HG02885 (cell line): ENCODE measurements at regions not wholly inside any gene's neighbourhood (a gene's known extent, or its start where the extent isn't known, plus 50 kb on each side); places are given as distances from the start of the nearest gene placed in this dataset.

ENCODE experiments used
- ATAC-seq: cut with Tn5 transposase; IDR thresholded peaks from one replicate; pipeline ENCODE4 v1.9.1; 2021; ENCODE audit warnings: mild to moderate bottlenecking; ENCODE audit not compliant: unreplicated experiment, poor library complexity

DNA sequence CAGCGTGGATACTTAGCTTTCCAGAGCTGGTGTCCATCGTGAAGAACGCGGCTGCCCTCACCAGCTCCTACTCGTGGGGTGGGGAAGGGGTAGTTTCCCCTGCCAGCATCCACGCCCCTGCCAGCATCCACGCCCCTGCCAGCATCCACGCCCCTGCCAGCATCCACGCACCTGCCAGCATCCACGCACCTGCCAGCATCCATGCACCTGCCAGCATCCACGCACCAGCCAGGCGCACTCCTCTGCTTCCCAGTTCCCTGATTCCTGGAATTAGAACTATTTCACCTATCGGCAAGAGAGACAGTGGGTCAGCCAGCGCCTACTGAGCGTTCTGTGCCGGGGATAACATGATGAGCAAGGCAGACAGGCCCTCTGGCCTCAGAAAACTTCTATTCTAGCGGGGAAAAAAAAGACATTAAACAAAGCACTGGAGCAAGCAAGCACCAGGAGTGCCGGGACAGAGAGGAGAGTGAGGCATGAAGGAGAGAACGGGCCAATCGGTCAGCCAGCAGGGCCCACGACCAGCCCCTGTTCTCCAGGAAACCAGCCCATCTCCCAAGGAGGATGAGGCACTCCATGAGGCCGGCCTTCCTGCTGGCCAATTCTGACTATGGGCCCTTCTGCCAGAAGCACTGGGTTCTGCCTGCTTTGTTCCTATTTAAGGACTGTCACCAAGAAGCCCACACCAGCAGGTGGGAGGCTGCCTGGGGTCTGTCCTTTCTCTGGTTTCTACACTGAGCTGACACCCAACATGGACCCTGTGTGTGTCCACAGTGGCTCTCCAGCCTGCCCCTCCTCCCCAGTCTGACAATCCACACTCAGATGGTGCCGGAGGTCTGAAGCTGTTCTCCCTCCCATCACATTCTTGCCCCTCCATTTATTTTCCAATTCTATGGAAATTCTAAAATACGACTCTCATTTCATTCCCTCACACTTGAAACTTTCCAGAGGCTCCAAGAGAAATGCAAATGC is 78.4 kb upstream of the SALL3 start:
- ATAC-seq: no peak

DNA sequence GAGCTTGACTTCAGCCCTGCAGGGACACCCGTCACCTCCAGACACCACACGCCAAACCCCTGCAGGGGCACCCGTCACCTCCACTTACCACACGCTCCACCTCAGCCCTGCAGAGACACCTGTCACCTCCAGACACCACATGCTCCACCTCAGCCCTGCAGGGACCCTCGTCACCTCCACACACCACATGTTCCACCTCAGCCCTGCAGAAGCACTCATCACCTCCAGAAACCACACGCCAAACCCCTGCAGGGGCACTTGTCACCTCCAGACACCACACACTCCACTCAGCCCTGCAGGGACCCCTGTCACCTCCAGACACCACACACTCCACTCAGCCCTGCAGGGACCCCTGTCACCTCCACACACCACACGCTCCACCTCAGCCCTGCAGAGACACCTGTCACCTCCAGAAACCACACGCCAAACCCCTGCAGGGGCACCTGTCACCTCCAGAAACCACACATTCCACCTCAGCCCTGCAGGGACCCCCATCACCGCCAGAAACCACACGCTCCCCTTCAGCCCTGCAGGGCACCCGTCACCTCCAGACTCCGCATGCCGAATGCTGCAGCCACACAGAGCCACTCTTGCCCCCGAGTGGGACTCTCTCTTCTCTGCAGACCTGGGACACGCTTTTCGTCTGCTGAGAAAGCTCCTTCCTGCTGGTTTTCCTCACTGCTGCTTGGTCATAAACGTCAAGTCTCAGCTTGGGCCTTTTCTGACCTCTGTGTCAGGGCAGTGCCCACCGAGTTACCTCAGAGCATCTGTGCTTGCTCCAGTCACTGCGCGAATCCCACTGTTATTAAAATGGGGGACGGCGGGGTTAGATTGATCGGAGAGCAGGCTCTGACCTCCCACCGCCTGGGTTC is 77.5 kb upstream of the SALL3 start:
- ATAC-seq: no peak

DNA sequence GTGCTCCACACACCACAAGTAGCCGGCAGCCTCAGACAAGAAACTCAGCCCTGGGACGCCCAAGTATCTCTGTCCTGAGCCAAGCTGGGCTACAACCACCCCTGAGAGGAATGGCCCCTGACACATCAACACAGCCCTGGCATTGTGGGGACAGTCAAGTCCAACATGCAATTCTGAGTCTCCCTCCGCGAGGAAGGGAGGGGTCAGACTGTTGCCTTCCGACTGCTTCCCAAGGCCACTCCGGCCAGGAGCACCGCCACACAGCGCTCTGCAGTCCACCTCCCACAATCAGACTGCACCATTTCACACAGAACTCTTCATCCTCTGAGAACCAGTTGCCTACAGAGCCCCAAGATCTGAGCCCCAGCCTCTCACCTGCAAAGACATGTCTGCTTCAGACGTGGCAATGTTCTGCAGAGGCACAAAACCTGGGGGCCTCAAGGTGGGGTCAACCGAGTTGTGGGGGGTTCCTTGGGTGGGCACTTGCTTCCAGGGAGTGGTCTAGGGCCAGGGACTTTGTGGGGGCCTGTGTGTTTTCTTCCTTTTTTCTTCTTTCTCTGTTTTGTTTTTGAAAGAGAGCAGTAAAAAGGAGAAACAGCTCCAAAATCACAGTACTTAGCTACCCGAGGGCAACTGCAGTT is 76.7 kb upstream of the SALL3 start:
- no peak for ATAC-seq

DNA sequence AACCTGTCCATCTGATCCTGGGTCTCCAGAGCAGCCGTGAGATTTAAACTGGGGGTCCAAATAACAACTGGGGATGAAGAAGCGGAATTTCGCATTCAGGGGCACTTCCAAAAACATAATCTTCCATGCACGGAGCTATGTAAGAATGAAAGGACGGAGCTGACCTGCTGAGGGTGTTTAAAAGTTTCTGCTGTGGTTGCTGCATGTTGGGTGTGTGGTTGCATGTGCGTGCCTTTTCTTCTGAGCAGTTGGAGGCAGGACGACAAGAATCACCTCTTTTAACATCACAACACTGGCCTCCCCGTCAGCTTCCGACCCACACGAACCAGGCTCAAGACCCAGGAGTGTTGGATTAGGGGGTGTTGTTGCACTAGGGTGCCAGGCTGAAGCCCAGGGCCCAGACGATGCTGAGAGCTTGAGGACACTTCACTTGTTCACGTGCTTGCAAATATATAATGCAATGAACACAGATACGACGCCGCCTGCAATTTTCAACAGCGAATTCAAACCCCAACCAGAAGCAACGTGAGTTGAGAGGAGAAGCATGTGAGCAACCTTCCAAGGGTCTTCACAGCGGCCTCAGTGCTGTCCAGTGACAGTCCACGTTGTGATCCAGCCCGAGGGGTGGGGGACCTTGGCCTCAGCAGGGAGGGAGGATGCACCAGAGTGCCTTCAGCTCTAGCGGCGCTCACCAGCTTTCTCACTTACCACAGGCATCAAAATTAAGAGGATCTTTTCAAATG is 76.0 kb upstream of the SALL3 start:
- no peak for ATAC-seq

DNA sequence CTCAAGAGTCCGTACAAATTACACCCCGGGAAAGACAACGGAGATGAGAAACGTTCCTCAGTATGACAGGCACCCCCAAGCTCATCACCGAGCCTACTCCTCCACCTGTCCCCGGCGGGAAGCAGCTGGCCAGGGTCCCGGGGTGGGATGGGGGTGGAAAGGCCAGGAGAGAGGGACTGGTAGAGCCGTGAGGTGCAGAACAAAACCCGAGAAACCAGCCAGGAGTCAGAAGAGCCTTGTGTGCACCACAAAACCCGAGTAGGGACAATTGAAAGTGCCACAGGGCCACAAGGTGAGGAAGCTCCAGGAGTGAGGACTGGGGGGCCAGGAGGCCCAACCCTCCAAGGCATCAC is 75.5 kb upstream of the SALL3 start:
- ATAC-seq: no peak

DNA sequence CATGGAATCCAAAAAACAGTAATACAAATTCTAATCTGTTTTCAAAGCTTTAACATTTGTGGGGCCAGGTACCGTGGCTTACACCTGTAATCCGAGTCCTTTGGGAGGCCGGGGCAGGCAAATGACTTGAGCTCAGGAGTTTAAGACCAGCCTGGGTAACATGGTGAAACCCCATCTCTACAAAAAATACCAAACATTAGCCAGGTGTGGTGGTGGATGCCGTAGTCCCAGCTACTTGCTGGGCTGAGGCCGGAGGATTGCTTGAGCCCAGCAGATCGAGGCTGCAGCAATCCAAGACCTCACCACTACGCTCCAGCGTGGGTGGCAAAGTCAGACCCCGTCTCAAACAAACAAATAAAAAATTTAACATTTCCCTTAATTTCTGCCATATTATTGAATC is 74.3 kb upstream of the SALL3 start:
- ATAC-seq: no peak

DNA sequence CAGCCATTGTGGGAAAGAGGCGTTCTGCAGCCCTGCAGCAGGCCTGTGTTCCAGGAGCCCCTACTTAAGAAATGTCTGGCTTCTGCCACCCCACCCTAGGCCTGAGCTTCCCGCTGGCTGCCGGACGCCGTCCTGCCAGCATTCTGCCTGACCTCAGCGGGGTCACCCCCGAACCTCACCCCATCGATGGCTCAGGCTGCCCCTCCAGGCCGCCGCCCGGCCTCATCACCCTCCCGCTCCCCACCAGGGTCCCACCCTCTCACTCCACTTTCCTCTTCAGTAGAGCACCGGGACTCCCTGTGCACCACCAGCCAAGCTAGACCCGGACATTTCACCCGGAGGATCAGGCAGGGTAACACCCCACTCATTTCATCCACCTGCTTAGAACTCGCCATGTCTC is 73.6 kb upstream of the SALL3 start:
- no peak for ATAC-seq

DNA sequence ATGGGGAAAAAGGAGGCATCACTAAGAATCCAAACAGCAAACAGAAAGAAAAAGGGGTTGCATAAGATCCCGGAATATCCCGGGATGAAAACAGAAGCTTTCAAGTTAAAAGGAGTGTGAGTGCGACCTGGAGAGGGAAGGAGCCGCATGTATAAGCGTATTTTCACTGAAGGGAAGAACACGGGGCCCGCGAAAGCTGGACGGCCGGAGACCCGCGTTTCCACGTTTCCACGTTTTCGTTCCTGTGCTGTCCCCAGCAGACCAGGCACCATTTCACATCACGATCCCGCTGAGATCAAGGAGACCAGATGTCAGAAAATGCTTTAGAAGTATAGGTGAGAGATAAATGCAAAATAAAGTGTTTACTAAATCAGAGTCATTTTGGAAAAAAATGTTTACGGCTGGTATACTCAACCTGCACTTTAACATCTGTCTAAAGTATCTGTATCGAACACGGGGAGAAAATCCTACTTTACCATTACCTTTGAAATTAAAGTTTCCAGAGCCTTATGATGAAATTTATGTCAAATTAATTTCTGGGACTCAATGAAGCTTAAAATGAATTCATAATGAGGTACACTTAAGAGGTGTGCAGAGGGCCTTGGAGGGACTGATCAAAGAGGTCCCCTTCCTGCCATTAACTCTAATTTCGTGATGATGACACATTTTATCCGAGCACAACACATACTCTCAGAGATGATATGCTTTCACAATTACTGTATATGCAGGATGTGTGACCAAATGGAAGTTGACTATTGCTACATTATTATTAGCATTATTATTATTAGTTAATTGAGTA is 71.0 kb upstream of the SALL3 start:
- ATAC-seq: no peak

DNA sequence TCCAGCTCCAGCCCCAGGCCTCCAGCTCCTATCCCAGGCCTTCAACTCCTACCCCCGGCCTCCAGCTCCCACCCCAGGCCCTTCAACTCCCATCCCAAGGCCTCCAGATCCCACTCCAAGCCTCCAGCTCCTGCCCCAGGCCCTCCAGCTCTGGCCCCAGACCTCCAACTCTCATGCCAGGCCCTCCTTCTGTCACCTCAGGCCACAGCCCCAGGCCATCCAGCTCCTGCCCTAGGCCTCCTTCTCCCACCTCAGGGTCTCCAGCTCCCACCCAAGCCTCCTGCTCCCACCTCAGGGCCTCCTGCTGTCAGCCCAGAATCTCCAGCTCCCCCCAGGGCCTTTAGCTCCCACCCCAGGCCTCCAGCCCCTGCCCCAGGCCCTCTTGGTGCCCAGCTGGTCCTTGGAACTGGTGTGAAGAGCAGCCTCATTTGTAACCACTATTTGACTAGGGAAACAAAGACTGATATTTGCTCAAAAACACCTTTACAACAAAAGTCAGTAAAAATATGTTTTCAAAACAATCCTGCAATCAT is 67.8 kb upstream of the SALL3 start:
- no peak for ATAC-seq

DNA sequence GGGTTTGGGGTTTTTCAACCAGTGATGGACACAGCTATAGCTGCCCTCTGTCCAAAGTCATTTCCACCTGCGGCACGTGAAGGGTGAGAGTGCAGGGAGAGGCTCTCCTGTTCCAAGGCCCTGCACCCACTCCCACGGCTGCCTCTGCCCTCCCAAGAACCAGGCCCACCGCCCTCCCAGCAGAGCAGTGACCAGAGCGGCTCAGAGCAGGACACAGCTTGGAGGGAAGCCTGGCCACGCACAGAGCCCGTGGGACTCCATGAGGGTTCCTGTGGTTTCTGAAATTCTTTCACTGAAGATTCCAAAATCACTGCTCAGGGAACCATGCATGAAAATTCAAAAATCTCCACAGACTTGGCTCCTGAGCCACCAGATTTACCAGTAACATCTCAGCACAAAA is 67.3 kb upstream of the SALL3 start:
- no peak for ATAC-seq

DNA sequence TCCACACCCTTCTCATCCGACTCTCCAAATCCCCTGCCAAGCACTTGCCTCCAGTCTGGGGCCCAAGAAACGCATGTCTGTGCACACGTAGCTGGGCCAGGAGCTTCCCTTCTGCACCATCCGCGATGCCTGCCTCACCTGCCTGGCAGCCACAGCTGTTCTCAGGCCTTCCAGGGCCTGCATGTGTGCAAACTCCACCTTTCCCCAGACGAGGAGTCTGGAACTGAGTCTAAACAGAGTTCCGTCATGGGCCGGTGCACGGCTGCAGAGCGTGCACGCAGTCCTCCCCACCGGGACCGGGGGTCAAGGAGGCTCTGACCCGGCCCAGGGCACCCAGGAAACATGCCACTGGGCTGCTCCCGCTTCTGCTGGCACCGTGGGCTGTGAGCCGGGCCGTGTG is 66.8 kb upstream of the SALL3 start:
- no peak for ATAC-seq

DNA sequence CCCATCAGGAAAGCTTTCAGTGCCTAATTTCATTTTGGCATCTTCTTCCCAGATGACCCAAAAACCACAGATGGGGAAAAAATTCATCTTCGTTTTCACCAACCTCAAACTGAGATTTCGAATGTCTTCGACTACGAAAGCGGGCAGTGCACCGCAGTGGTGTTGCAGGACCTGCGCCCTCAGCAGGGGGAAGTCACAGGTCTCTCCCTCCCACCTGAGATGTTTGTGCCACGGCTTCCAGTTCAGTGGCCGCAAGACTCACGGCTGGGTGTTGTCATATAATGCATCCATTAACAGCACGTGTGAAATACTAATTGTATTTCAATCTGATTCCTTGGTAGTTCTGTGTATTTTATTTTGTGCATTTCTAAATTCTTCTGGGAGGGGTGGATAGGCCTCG is 66.2 kb upstream of the SALL3 start:
- no peak for ATAC-seq

DNA sequence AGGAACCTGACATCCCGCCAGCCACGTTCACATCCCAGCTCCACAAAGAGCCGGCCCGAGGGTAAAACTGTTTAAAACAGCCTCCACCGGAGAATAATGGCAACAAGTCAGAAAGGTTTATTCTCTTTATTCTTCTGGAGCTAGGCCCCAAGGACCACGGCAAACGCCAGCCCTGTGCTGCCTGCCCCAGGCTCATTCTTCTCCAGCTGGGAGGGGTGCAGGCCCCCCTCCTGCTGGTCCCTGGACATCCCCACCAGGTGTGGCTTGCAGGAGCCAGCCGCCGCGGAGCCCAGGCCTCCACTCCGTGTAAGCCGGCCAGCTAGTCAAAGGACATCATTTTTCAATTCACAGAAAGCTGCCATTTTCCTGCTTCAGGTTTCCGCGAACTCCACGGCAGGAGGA is 65.8 kb upstream of the SALL3 start:
- no peak for ATAC-seq

DNA sequence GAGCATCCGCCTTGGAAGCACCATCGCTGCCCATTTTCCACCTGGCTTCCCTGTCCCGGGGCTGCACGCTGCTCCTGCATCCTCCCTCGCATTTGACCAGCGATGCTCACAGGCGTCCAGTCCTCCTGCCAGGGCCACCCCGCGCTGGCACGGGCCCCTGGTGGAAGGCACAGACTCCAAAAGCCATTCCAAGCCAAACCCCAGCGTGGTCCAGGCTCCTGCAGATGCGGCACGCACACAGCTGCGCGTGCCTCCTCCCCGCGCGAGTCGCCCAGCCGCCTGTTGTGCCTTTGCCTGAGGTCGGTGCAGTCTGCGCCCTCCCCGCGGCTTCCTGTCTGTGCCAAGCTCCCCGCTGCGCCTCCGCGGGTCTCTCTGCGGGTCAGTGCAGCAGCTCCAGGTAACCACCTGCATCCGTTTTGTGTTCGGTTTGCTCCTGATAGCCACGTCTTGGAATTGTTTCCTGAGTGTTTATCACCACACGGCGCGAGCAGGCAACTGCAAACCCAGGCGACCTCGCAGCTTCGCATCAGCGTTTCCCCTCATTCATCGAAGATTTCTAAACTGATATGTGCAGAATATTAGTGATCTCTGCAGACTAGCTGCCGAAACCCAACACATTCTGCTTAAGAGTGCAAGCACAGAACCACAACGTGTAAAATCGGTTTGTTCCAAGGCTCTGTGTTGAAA is 65.2 kb upstream of the SALL3 start:
- ATAC-seq: no peak

DNA sequence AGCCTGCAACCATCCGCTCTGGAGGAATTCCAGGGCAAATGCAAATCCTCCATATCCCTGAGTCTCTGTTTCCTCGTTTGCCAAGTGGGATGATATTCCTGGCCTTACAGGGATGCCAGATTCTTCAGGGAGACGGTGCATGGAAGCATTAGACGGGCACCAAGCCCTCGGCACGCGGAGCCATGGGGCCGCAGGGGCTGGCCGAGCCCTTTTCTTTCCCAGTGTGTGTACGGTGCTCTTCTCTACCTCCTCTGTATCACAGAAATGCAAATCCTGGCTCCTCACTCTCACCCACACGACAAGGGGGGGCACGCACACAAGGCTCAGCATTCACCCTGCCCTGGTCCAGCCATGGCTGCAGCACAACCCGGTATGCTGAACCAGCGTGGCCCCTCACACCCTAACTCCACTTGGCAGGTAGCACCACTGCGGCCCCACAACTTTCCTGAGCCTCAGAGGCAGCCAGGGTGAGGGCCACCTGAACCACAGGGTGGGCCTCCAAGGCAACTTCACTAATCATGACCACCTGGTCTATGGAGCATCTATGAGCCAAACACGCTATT is 64.1 kb upstream of the SALL3 start:
- no peak for ATAC-seq

DNA sequence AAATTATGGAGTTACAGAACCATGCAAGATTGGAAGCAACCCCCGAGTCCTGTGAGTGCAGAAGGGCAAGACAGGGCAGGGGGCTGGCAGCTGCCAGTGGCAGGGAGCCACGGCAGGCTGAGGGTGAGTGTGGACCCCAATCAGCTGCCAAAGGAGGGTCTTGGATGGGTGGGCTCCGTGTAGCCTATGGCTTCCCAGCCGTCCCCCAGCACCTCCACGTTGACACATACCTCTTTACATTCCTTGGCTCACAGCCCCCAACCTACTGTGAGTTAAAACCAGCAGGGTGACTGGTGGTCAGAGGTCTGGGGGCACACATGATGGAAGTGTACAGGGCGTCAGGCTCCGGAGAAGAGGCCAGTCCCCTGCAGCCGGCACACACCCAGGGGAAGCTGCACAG is 60.9 kb upstream of the SALL3 start:
- no peak for ATAC-seq

DNA sequence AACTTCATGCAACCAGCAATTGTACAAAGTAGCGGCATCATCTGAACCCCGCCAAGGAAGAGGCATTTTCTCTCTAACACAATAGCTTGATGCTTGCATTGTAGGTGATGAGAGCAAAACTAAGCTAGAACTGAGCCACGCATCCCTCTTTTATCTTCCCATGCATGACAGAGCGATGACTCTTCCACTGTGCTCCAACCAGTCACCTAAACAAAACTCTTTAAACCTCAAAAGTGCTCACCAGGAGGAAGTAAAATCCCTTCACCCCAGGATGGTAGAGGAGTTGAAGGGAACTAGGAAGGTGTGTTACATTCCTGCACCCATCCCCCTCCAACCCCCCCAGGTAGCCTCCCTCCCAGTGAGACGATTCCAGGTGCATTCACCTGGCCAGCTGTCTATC is 59.7 kb upstream of the SALL3 start:
- ATAC-seq: no peak

DNA sequence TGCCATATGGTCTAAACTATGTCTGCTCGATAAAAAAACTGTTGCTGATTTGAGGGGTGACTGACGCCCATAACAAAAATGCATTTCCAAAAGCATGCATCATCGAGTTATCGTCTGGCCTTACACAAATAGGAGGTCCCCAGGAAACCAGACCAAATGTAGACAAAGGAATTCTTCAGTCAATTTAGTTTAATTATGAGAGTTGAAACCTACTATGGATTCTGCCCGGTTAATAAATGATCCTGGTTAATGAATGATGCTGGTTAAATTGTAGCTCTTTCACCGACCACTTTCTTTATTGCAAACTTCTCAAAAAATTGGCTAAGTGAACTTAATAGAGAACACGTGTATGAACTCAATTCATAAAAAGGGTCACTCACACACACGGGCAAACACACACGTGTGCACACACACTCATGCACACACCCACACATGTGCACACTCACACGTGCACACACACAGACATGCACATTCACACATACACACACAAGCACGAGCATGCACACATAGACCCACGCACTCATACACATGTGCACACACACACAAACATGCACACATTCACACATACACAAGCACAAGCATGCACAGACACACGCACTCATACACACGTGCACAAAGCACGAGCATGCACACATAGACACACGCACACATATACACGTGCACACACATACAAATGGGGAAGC is 59.0 kb upstream of the SALL3 start:
- ATAC-seq: no peak
